ENCODE measurements at regions not wholly inside any gene's neighbourhood (a gene's known extent, or its start where the extent isn't known, plus 50 kb on each side); places are given as distances from the start of the nearest gene placed in this dataset.

- no peak for DNase-seq (ENCODE audit: low read depth)
- no peaks in the 10 kb centered on the region for H3K36me3 ChIP-seq (ENCODE audit: control insufficient read depth, insufficient read depth, low read length)
These were observed 212.1 kb downstream of the GXYLT1 start for GRCh38 chr12:41932470-41932991.

DNA sequence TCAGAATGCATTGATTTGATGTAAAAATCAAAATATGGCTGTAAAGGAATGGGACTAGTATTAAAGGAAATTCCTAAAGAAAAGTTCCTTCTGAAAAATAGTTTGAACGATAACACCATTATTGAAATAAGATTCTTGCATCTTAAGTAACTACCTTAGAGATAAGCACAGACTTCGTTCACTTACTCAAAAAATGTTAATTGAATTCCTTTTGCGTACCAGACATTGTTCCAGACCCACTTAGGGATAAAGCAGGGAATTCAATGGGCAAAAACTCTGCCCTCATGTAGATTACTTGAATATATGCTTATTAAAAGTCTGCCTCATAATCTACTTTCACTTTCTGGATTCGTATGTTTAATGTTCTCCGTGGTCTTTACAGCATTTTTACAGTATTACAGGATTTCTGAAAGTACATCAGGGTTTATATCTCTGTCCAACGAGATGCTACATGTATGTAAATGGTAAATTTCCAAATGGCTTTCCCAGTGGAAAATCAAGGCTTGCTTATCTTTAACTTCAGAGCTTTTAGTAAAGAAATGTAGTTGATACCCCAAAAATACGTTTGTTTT is 213.7 kb downstream of the GXYLT1 start:
- Histone ChIP-seq H3K4me3 (ENCODE audit: low read depth, low read length) (no peak overlapping the region), H3K27me3 (ENCODE audit: control insufficient read depth, insufficient read depth, low read length) (no peaks in the 10 kb centered on the region), H3K36me3 (ENCODE audit: control insufficient read depth, insufficient read depth, low read length) (no peaks in the 10 kb centered on the region)
- TF ChIP-seq CTCF (IDR thresholded peaks at IDR 0.05; ENCODE audit: insufficient read depth, low read length, poor library complexity, severe bottlenecking), result no peak
- no peak for DNase-seq (ENCODE audit: low read depth)

More at GRCh38 chr12:41932470-41932991, 212.1 kb downstream of the GXYLT1 start:
- TF ChIP-seq CTCF (IDR thresholded peaks at IDR 0.05; ENCODE audit: insufficient read depth, low read length, poor library complexity, severe bottlenecking), result no peak
- peak overlapping the region; percentile 32 for H3K4me3 ChIP-seq (ENCODE audit: low read depth, low read length)
- no peaks in the 10 kb centered on the region for H3K27me3 ChIP-seq (ENCODE audit: control insufficient read depth, insufficient read depth, low read length)

- Histone ChIP-seq H3K27me3 (ENCODE audit: control insufficient read depth, insufficient read depth, low read length) (no peaks in the 10 kb centered on the region), H3K4me3 (ENCODE audit: low read depth, low read length) (no peak overlapping the region), H3K36me3 (ENCODE audit: control insufficient read depth, insufficient read depth, low read length) (no peaks in the 10 kb centered on the region)
- no peak for DNase-seq (ENCODE audit: low read depth)
- no peak for TF ChIP-seq CTCF (IDR thresholded peaks at IDR 0.05; ENCODE audit: insufficient read depth, low read length, poor library complexity, severe bottlenecking)
These were observed 220.6 kb downstream of the GXYLT1 start for GRCh38 chr12:41924111-41924510.

GRCh38 chr12:41923351-41923750 is 221.3 kb downstream of the GXYLT1 start:
- DNase-seq (ENCODE audit: low read depth), result no peak
- no peaks in the 10 kb centered on the region for H3K36me3 ChIP-seq (ENCODE audit: control insufficient read depth, insufficient read depth, low read length)
- TF ChIP-seq CTCF (IDR thresholded peaks at IDR 0.05; ENCODE audit: insufficient read depth, low read length, poor library complexity, severe bottlenecking), result no peak
- H3K27me3 ChIP-seq (ENCODE audit: control insufficient read depth, insufficient read depth, low read length), result no peaks in the 10 kb centered on the region
- no peak overlapping the region for H3K4me3 ChIP-seq (ENCODE audit: low read depth, low read length)

DNA sequence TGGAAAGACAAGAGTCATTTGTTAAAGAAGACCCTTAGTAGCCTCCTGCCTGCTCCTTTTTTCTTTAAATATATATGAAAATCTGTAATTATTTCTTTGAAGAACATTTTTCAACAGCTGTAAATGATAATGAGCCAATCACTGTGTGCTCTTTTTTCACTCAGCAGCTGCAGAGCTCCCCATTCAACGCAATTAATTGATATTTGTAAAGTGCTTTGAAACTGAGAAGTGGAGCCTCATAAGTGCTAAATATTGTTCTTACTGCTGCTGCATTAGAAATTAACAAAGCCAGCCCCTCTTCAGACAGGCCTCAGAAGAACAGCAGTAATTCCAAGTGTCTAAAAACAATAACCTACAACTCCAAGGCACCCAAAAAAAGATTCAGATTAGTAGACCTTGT is 224.3 kb downstream of the GXYLT1 start:
- DNase-seq (ENCODE audit: low read depth), result no peak
- H3K27me3 ChIP-seq (ENCODE audit: control insufficient read depth, insufficient read depth, low read length), result no peaks in the 10 kb centered on the region
- no peak overlapping the region for H3K4me3 ChIP-seq (ENCODE audit: low read depth, low read length)
- no peak for TF ChIP-seq CTCF (IDR thresholded peaks at IDR 0.05; ENCODE audit: insufficient read depth, low read length, poor library complexity, severe bottlenecking)
- H3K36me3 ChIP-seq (ENCODE audit: control insufficient read depth, insufficient read depth, low read length), result no peaks in the 10 kb centered on the region
